ENCODE measurements at regions not wholly inside any gene's neighbourhood (a gene's known extent, or its start where the extent isn't known, plus 50 kb on each side); places are given as distances from the start of the nearest gene placed in this dataset.

DNA sequence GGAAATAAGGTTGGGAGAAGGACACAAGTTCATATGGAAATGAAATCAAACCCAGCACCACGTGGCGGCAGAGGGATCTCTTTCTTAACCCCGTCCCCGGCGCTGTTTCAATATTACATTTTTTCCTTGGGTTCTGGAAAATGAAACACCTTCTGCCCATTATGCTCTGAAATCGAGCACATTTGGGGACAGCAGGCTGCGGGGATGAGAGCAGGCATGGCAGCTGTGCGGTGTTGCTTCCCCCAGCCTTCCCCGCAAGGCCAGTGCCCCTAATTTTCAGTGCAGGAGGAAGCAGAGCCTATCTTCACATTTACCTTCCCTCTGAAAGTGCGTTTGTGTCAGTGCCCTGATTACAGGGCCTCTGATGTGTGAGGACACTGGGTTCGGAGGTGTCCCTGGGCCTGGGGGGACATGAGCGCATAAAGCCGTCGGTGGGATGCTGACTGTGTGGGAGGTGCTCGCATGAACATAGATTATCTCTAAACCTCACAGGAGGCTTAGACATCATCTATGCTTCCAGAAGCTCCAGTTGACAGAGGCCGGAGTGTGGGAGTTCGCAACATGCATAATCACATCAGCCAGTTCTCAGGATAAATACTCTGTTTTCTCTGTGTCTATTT is 921.3 kb downstream of the BRD1 start:
- TF ChIP-seq EZH2phosphoT487 (IDR thresholded peaks at IDR 0.05; ENCODE audit: insufficient read depth, low read depth), result no peak
- TF ChIP-seq EZH2 (IDR thresholded peaks at IDR 0.05; ENCODE audit: insufficient read depth, poor library complexity, severe bottlenecking), result no peak
